Fibroblast of skin of scalp (primary cell): ENCODE measurements at regions not wholly inside any gene's neighbourhood (a gene's known extent, or its start where the extent isn't known, plus 50 kb on each side); places are given as distances from the start of the nearest gene placed in this dataset.

Experiments used
- DNase-seq: peaks from one replicate; pipeline ENCODE4 v3.0.0-alpha.2; 2013

DNA sequence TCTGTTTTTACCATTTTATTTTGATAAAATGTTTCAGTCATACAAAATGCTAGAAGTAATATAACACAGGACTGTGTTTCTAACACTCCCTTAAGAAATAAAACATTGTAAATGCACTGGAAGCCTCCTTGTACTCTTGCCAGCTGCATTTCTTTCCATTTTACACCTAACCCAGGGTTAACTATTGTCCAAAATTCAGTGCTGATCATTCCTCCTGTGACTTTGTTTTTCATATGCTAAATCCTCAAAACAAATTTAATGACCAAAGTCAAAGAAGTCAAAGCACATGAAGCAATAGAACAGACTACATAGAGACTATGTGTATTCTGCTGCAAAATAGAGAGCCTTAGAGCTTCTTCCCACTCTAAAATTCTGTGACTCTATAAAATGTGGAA, 420.3 kb upstream of the PRICKLE1 start:
- no peak for DNase-seq

DNA sequence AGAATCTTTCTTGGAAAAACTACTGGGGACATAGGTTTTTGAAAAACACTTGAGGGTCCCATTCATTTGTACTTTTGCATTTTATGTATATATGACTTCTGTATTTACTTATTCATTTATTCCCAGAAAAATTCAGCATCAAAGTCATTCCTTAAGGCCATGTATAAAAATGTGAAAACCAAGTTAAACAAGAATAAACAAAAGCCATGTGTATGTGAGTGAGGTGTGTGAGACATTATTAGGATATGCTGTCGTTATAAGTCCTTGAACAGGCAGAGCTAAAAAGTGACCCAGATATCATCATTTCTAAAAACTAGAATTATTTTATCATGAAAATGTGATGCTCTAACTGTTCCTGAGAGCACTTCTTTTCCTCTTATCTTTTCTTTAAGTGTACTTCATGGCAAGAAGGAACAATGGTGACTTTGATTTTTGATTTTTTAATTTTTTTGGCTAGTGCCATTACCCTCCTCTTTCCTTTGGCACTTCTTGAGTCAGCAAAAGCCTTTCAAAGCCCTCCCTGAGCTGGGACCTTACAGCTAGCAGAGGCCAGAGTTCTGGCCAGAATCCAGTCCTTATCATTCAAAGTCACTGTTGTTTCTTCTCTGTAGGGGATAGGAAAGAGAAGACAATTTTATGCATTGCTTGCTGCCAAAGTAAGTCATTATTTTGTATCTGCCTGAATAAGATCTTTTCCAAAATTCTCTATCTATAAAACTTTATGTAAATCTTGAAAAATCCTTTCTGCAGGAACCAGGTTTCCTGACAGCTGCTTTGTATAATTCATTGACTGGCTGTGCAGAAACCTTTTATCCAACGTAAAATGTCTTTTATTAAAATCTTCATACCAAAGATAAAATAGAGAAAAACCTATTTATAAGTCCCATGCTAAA, 419.7 kb upstream of the PRICKLE1 start:
- no peak for DNase-seq

DNA sequence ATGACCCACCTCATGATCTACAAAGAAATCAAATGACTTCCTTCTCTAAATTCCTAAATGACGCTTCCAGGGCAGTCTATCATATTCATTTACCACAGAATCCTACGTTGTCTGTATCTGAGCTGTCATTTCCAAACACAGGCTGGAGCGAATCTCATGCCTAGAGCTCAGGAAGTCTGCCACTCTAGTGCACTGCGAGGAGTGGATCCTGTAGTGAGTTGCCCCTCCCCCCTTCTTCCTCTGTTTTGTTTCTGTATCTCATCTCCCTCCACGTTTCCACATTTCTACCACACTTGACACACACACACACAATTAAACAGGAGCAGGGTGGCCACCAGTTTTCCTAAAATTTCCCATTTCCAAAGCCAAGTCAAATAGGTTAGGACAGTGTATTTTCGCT, 415.4 kb upstream of the PRICKLE1 start:
- no peak for DNase-seq

DNA sequence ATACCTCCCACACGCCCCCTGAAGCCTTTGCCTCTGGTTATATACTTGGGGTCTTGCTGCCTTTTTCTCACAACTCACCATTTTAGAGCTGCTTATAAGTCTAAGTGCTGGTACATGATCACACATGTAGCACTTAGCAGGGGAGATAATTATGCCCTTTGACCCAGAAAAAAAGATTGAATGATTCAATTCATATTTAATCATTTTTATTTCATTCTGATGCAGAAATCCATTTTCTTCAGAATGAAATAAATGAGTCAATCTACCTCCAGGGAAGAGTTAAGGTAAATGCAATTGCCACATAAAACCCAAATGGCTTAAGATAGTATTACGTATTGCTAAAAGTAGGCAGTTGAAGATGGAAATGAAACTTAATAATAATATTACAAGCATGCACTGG, 414.6 kb upstream of the PRICKLE1 start:
- no peak for DNase-seq

DNA sequence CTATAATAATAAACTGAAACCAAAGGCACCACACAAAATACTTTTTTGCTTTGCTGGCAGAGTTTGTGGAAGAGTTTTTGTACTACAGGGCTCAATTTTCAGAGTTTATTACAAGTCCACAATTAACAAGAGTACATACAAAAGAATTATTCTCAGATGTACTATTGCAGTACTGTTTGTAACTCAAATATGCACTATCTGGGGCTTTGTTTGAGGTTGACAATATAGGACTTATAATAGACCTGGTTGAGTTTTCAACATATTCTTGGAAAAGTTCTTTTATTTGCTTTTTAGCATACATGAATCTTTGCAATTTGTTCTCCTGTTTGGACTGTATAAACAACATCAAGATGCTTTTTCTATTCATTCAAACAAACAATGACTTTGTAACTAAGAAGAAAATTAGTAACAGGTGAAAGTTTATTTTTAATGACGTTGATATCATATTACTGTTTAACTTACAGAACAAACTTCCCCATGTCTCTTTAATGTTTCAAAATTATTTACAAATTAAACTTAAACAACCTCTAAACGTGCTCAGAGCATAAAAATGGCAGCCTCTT, 407.4 kb upstream of the PRICKLE1 start:
- no peak for DNase-seq

DNA sequence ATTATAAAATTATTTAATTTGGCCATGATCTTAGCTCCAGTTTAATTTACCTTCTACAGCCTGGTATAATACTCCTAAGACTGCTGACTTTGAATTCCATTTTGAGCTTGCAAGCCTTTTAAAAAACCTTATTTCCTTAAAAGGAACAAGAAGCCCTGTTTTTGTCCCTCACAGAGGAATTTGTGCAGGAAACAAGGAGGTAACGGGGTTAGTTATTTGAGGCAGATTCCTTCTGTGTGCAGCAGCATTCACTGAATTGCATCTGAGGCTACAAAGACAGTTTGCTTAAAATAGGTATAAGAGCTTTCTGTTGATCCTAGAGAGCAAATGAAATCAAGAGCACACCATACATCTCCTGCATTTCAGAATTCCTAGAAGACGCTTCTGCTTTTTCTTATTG, 403.3 kb upstream of the PRICKLE1 start:
- peak; percentile 5 for DNase-seq

DNA sequence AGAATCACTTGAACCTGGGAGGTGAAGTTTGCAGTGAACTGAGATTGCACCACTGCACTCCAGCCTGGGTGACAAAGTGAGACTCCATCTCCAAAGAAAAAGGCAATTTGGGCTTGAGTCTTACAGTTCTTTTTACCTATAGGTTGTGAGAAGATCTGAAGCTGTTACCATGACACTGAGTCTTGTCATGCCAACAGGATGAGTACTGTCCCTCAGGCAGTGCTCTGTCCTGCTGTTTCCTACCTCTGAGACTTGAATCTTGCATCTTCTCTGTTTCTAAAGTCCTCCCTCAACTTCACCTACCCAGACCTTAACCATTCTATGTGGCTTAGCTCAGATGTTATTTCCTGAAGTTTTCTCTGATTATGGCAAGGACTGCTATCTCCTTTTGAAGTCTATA, 400.8 kb upstream of the PRICKLE1 start:
- DNase-seq = no peak

DNA sequence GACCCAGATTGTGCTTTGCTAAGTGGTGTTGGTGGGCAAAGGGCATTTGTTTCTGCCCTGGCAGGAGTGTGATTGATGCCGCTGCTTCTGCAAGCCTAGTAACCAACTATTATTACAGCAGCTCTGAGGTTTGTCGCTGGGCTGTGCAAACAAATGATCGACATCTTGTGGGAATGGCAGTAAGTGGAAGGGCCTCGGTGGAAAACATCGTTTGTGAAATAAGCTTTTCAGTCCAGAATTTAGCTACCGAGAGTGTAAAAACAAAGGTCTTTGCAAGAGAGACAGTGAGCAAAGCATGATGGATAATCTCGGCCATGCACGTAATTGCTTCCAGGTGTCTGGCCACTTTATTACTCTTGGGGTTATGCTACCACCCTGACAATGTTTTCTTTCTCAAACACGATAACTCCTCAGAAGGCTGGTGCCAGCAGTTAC, 397.7 kb upstream of the PRICKLE1 start:
- DNase-seq = no peak

DNA sequence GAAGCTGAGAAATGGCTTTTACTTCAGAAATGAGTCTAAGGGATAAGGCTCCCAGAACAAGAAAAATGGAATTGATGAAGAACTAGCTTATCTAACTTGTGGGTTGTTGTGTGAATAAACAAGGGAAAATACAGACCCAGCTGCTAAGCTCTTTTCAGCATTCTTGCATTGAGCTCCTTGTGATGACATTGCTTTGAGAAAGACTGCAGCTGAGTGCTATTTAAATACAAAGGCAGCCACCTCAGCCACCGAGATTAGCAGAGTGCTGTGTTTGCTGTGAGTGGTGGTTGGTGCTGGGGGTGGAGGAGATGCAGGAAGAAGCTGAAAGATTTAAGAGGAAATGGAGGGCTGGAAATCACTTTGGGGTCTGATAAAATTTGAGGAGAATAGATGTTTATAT, 396.0 kb upstream of the PRICKLE1 start:
- DNase-seq = no peak

DNA sequence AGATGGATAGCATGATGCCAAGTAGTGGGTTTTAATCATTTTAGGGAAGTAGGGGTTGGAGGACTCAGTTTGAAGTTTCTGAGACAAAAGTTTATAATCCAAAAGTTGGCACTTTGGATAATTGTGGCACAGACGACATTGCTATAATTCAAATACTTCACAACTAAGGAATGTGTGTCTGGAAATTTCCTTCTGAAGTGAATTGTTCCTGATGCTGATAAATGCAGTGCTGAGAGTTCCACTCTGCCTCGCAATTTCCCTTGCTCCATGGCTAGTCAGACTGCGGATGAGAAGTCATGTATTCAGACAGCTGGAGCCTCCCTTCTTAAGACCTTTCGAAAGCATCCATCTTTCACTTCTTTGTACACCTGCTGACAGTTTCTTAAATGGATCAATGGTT, 393.3 kb upstream of the PRICKLE1 start:
- DNase-seq = no peak

DNA sequence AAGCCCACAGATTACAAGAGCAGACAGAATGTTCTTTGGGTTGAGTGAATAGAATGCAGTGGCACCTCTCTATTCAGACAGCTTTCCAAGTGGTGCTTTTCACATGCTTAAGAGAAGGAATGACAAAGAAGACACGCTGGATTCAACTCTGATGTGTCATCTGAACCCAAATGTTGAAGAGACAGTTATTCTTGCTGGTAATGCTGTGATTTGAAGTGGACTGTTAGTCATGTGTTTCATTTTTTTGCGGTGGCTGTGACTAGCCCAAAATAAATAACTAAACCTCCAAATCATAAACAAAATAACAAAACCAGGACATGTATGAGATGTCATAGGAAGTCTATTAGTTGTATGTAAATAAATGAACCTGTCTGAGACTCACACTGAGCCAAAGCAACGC, 391.8 kb upstream of the PRICKLE1 start:
- DNase-seq = peak; percentile 48

DNA sequence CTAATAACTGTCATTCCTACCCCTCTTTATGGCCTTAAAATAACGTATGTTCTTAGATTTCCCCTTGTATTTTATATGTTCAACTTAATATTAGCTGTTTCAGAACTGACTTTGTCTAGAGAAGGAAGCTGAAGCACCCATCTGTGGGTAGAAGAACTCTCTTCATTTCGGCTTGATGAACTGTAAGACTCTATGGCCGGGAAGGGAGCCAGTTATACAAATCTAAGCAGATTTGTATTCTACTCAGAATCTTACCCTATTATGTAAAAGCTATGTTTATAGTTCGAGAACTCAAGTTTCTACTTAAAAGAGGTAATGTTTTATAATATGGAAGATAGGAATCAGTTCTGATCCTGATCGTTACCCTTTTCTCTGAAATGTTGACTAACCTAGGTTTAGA, 390.9 kb upstream of the PRICKLE1 start:
- DNase-seq = no peak

DNA sequence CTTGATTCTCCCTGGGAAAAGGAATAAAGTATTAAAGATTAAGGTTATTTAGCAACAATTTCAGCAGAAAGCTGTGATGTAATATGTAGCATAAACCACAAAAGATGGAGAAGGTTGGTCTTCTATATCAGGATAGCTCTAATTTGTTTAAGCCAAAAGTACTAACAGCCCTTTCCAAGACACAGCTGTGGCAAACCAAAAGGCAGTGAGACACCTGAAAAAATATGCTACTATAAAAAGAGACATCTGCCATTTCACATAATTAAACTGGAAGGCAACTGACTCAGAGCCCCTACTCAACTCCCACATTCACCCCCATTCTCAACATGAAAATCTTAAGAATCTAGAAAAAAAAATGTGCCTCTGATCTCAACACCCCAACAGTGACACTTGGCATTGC, 390.2 kb upstream of the PRICKLE1 start:
- no peak for DNase-seq

DNA sequence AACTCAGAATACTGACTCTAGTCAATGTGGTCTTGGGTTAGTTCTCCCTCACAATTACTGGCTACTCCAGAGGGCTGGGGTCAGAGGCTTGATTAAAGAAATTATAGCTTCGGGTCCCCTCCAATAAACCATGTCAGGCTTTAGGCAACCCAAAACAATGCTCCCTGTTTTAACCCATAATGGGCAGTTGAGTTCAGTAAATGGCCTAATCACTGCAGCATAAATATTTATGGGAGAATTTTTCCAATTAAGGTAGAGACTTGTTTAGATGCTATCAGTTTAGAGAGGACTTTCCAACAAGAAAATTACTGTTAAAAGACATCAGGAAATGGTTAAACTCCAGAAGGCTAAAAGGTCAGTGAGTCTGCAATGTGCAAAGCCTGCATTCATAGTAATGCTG, 389.2 kb upstream of the PRICKLE1 start:
- no peak for DNase-seq

DNA sequence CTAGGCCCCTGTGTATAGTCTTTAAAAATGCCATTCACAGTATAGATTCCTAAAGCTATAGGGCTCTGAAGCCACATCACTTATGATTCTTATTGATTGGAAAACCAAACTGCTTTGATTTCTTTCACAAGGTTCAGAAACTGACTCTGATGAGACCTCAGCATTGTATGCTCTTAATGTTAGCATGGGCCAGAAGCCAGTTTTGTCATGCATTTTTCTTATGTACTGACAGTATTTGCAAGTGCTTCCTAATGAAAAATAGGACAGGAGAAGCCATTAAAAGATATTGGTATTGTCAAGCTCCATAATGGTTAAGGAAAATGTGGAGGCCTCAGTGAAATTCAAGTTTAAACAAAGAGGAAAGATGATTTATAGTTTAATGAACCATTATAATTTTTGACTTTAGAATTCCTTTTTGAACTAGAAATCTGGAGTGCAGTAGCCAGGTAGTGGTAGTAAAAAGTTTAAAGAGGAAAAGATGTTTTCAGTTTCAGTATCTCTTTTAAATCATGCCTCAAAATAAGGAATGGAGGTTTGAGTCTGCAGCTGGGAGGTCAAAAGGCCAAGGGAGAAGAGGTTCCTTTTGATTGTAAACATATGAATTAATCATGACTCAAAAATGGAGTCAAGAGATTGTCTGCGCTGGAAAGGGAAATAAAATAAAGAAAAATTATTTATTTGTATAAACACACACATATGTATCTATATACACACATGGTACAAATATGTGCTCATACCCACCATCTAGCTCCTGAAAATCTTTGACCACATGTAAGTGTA, 388.1 kb upstream of the PRICKLE1 start:
- DNase-seq = no peak

DNA sequence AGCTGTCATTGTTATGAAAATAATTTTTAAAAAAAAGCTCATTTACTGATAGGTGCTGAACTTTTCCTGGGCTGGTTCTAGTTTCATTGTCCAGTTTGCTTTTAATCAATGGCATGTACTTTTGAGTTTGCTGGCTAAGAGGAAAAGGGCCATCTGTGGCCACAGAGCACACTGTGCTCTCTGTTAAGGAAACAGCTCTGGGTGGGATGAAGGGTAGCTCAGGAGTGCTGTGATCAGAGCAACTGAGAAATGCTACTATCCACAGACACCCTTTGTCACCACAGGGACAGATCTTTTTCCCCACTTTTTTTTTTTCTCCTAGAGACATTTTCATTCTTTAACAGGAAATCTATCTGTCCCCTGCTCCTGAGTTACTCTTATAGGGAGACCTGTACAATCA, 387.1 kb upstream of the PRICKLE1 start:
- no peak for DNase-seq

DNA sequence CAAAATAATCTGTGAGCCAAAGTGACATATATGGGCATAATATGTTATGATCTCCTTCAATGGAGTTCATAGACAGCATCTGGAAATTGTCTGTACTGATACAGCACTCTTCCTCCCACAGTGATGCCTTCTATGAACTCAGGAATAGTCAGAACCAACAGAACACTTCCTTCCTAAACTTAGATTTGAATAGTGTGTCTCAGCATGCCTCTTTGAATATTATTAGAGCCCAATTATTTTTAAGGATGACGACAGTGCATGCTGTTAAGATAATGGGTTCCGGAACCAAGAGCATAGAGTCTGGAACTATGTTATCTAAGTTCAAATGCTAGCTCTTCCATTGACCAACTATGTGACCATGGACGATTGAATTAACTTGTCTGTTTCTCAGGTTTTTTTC, 386.6 kb upstream of the PRICKLE1 start:
- no peak for DNase-seq

DNA sequence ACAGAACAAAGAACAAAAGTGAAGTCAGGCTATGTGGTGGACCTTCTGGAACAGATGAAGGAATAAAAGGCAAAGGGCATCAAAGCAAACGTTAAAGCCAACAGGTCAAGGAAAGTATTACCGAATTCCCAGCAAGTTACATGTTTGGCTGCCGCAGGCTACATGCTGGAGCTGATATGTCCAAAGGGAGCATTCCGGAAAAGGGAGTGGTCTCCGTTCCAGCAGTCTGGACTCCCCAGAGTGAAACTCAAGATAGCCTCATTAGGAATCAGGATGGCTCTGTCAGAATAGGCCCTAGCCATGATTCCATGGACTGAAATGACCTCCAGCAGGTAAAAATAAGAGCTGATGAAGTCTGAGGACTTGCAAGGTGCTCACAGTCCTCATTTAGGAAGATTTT, 379.8 kb upstream of the PRICKLE1 start:
- DNase-seq = peak; percentile 27

DNA sequence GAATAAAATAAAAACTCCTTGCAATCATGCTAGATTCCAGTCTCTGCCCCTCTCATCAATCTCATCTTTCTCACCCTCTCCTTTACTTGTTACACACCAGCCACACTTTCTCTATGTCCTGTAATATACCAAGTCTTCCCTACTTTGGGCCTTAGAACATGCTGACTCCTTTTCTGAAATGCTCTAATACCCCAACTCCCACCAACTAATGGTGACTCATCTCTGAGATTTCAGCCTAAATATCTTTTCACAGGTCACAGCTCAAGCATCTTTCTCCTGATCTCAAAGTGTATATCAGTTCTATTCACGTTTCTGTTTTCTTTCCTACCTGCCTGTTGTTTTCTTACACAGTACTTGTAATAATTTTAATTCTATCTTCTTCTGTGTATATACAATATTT, 378.9 kb upstream of the PRICKLE1 start:
- DNase-seq = no peak

DNA sequence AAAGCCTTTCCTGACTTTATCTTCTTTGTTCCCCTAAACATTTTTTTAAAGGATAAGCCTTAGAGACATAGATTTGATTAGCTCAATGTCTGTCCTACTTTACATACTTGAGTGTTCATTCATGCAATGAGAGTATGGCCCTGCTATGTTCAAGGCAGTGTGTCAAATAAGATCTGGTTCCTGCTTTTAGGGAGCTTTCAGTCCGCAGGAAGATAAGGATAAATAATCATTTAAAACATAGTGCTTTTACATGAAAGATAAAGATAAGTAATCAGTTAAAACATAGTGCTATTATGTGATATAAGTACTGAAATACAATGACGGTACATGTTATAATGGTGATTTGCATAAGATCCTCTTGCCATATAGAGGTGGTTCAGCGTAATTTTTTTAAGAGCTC, 378.3 kb upstream of the PRICKLE1 start:
- no peak for DNase-seq

DNA sequence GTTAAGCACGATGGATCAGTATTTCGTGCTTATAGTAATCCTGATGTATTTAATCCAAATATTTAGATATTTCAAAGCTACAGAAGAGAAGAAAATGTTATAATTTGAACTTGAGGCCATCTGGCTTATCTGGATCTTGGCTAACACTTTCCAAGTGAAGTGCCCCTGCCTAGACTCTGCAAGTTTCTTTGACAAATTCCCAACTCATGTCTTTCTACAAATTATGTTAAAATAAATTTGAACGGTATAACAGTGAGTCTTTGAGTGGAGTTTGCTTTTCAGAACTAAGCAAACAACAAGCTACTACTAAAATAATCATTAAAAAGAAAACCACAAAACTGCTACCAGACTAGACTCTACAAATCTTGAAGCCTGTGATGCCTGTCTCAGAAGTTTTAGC, 374.4 kb upstream of the PRICKLE1 start:
- no peak for DNase-seq

DNA sequence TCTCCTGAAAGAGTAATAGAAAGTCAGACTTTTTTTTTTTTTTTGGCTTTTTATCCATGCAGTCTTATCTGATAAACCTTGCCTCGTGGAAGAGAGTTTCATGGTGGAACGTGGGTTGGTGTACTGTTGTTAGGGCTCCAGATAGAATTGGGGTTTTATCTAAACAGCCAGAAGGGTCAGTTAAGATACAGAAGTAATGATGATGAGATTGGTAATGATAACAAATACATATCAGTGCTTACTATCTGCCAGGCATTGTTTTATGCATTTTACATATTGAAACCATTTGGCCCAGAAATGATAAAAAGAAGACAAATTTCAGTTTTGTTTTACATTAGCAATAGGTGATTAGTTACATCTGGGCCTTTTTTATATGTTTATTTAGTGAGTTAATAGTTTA, 372.8 kb upstream of the PRICKLE1 start:
- no peak for DNase-seq

DNA sequence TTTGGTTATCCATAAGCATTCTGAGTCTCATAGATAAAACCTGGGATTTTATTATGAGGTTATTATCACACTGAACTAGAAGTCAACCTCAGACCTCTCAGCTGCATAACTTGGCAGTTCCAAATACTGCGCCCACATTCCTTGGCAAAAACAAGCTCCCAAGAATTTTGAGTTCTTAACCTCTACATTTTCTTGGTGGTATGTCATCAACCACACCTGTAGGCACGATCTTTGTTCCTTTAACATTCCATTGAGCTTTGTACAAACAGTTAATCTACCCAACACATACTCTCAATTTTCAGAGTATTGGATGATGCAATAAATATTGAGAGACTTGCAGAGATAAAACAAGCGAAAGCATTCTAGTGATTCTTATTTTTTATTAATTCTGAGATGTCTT, 371.8 kb upstream of the PRICKLE1 start:
- DNase-seq = peak; percentile 59

DNA sequence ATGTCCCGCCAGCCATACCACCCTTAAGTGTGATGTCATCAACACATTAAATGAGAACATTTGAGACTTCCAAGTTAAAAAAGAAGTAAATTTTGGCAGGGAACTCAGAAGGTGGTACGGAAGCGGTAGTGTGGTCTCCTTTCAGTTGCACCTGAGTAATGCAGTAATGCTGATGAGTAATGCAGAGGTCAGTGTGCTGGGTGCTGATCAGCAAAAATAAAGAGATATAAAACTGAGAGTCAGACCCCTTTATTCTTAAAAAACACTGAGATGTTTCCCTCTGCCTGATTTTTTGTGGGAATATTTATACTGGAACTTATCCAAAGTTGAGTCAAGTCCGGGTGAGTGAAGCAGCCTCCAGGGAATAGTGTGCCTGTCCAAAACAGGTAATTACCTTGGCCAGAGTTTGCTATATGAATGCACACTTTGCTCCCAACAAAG, 370.6 kb upstream of the PRICKLE1 start:
- DNase-seq = no peak
